ENCODE measurements at regions not wholly inside any gene's neighbourhood (a gene's known extent, or its start where the extent isn't known, plus 50 kb on each side); places are given as distances from the start of the nearest gene placed in this dataset.

GRCh38 chr16:5575646-5576245 is 478.2 kb upstream of the EEF2KMT start:
- Mint-ChIP-seq H3K9me3 (no peaks in the 10 kb centered on the region), H3K27ac (no peak overlapping the region), H3K27me3 (ENCODE audit: insufficient read depth, low read depth, poor library complexity) (peaks cover 1% of the 10 kb centered on the region), H3K4me1 (peaks cover 3% of the 10 kb centered on the region; the same call in 1 of the 3 replicates), H3K4me3 (no peak overlapping the region), H3K36me3 (ENCODE audit: low read depth) (no peaks in the 10 kb centered on the region)
- H2AFZ ChIP-seq: no peak overlapping the region
- no peak for DNase-seq (ENCODE audit: low spot score)
- H3K4me2 ChIP-seq: no peak overlapping the region
- no peaks in the 10 kb centered on the region for H3F3A ChIP-seq (replicated peaks; ENCODE audit: low read depth)
- no peak for ATAC-seq
- no peak for TF ChIP-seq CREB1 (CRISPR knock-in tag; IDR thresholded peaks at IDR 0.05; ENCODE audit: low read depth)
- TF ChIP-seq JUNB (IDR thresholded peaks at IDR 0.05; ENCODE audit: unreplicated experiment): no peak
- TF ChIP-seq ZNF331 (CRISPR knock-in tag; IDR thresholded peaks at IDR 0.05; ENCODE audit: low read depth): no peak
- H3K27me3 ChIP-seq (ENCODE audit: insufficient read depth): no peaks in the 10 kb centered on the region
- H3K27ac ChIP-seq (ENCODE audit: low read depth): no peak overlapping the region
- H3K9me2 ChIP-seq (ENCODE audit: insufficient read depth): no peaks in the 10 kb centered on the region
- H3K4me1 ChIP-seq (ENCODE audit: insufficient read depth): no peaks in the 10 kb centered on the region
- no peaks in the 10 kb centered on the region for H3K79me2 ChIP-seq (replicated peaks; ENCODE audit: insufficient read depth)
- no peak overlapping the region for H3K4me3 ChIP-seq
- no peaks in the 10 kb centered on the region for H4K20me1 ChIP-seq (replicated peaks; ENCODE audit: insufficient read depth)
- H3K36me3 ChIP-seq (ENCODE audit: insufficient read depth): no peaks in the 10 kb centered on the region

DNA sequence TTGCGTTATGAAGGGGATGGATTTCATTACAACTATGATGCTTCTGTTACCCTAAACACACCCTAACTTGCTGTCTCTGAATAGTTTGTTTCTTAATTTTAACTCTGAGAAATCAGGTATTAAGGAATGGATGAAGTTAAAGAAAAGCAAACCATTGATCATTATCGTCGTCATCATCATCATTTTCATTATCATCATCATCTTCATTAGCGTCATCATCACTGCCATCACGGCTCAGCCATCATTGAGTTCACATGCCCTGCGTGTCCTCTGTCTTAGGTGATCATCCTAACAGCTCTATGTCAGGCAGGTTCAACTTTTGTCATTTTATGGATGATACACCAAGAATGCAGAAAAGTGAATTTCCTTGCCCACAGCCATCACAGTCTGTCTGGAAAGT is 477.5 kb upstream of the EEF2KMT start:
- no peaks in the 10 kb centered on the region for H3K9me2 ChIP-seq (ENCODE audit: insufficient read depth)
- H3K36me3 Mint-ChIP-seq (ENCODE audit: low read depth): no peaks in the 10 kb centered on the region
- no peak overlapping the region for H3K4me3 ChIP-seq
- no peak for TF ChIP-seq EZH2 (IDR thresholded peaks at IDR 0.05; ENCODE audit: low read depth, unreplicated experiment)
- no peak for TF ChIP-seq ETS1 (IDR thresholded peaks at IDR 0.05)
- TF ChIP-seq REST (IDR thresholded peaks at IDR 0.05; ENCODE audit: unreplicated experiment): no peak
- TF ChIP-seq STAT1 (IDR thresholded peaks at IDR 0.05; ENCODE audit: unreplicated experiment): no peak
- no peak for TF ChIP-seq JUNB (IDR thresholded peaks at IDR 0.05; ENCODE audit: unreplicated experiment)
- no peak for TF ChIP-seq CTCF (conservative IDR thresholded peaks at IDR 0.05; ENCODE audit: low read depth in 2 of 2)
- no peak for TF ChIP-seq EZH2phosphoT487 (IDR thresholded peaks at IDR 0.05; ENCODE audit: unreplicated experiment)
- TF ChIP-seq POLR2AphosphoS5 (IDR thresholded peaks at IDR 0.05; ENCODE audit: low read depth): no peak
- TF ChIP-seq ZNF114 (CRISPR knock-in tag; IDR thresholded peaks at IDR 0.05): no peak

More for the DNA sequence above, 477.5 kb upstream of the EEF2KMT start:
- no peak overlapping the region for H3K27ac Mint-ChIP-seq
- H3K4me1 Mint-ChIP-seq: peaks cover 3% of the 10 kb centered on the region; the same call in 1 of the 3 replicates
- Histone ChIP-seq H4K20me1 (replicated peaks; ENCODE audit: insufficient read depth) (no peaks in the 10 kb centered on the region), H3K79me2 (replicated peaks; ENCODE audit: insufficient read depth) (no peaks in the 10 kb centered on the region), H2AFZ (no peak overlapping the region), H3K27ac (ENCODE audit: low read depth) (no peak overlapping the region), H3K4me2 (no peak overlapping the region), H3K4me1 (ENCODE audit: insufficient read depth) (no peaks in the 10 kb centered on the region), H3K36me3 (ENCODE audit: insufficient read depth) (no peaks in the 10 kb centered on the region), H3K27me3 (ENCODE audit: insufficient read depth) (no peaks in the 10 kb centered on the region), H3F3A (replicated peaks; ENCODE audit: low read depth) (no peaks in the 10 kb centered on the region)
- no peak for DNase-seq (ENCODE audit: low spot score)
- no peak overlapping the region for H3K4me3 Mint-ChIP-seq
- peaks cover 1% of the 10 kb centered on the region for H3K27me3 Mint-ChIP-seq (ENCODE audit: insufficient read depth, low read depth, poor library complexity)
- ATAC-seq: no peak
- no peaks in the 10 kb centered on the region for H3K9me3 Mint-ChIP-seq
